Tibial artery (tissue), 4 donors: ENCODE measurements at regions not wholly inside any gene's neighbourhood (a gene's known extent, or its start where the extent isn't known, plus 50 kb on each side); places are given as distances from the start of the nearest gene placed in this dataset.

Experiments used
- DNase-seq, 2 donors: peaks; one replicate each; pipeline ENCODE4 v3.0.0-alpha.2; 2019
- H3K27ac ChIP-seq, 2 donors: fragments of 200-600 bp; sonication (generic) in 1 of 2; 1 replicate in 1 of 2; 2 replicates in 1 of 2; pipeline ENCODE4 v1.5.1; 2018 to 2019; ENCODE audit warnings: mild to moderate bottlenecking in 1 of 2
- H3K27me3 ChIP-seq, 2 donors: fragments of 200-600 bp; sonication (generic) in 1 of 2; one replicate each; pipeline versions ENCODE4 v1.5.1 to v1.6.0; 2016 to 2019
- H3K36me3 ChIP-seq, 3 donors: fragments of 200-600 bp; sonication (generic) in 2 of 3; one replicate each; pipeline ENCODE4 v1.5.1; 2016 to 2019; ENCODE audit warnings: mild to moderate bottlenecking in 2 of 3
- H3K4me1 ChIP-seq, 4 donors: fragments of 200-600 bp; sonication (generic) in 2 of 4; 1 replicate in 3 of 4; 2 replicates in 1 of 4; pipeline ENCODE4 v1.5.1; 2016 to 2019
- H3K4me3 ChIP-seq, 2 donors: fragments of 200-600 bp; sonication (generic) in 1 of 2; 1 replicate in 1 of 2; 2 replicates in 1 of 2; pipeline ENCODE4 v1.5.1; 2018 to 2019; ENCODE audit warnings: mild to moderate bottlenecking in 2 of 2
- H3K9me3 ChIP-seq, 3 donors: fragments of 200-600 bp; sonication (generic) in 1 of 3; one replicate each; pipeline ENCODE4 v1.5.1; 2016 to 2019
- CTCF ChIP-seq, 2 experiments: fragments of 200-600 bp in 1 of 2; fragments of 450-650 bp in 1 of 2; IDR thresholded peaks; one replicate each; pipeline ENCODE4 v1.5.1; 2017 to 2019; ENCODE audit warnings: antibody characterized with exemption in 2 of 2, mild to moderate bottlenecking in 1 of 2, moderate library complexity in 1 of 2
- intact Hi-C: fragments of 100-400 bp; cut with DNase I; formaldehyde crosslinking; loops from one replicate; pipeline ENCODE4 v1.15.0; 2023; ENCODE audit warnings: low total_unique reads

DNA sequence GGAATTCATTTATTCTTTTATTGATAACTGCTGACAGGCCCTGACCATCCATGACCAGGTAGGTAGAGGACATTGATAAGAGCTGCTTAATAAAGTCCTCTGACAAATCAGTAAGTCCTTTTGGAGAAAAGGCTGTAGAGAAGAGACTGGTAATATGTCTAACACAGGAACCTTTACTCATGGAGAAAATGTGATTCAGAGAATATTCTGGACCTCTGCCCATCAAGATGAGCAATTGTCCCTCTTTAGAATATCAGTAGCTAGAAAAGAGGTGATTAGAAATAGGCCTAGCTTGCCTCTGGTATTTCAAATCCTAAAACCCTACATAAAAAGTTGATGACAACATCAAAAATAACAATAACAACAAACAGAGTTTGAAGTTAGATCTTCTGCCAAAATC is 642.3 kb downstream of the TBC1D4 start:
- Histone ChIP-seq H3K9me3 (no peaks in the 10 kb centered on the region), H3K27me3 (no peaks in the 10 kb centered on the region), H3K4me3 (no peak overlapping the region), H3K27ac (no peak overlapping the region), H3K4me1 (no peaks in the 10 kb centered on the region), H3K36me3 (no peaks in the 10 kb centered on the region)
- TF ChIP-seq CTCF (IDR thresholded peaks at IDR 0.05): no peak
- DNase-seq: no peak
- intact Hi-C loops: no loop called here

- Histone ChIP-seq H3K9me3 (no peaks in the 10 kb centered on the region), H3K27ac (no peak overlapping the region), H3K27me3 (no peaks in the 10 kb centered on the region), H3K4me1 (no peaks in the 10 kb centered on the region), H3K4me3 (no peak overlapping the region), H3K36me3 (no peaks in the 10 kb centered on the region)
- intact Hi-C loops: no loop called here
- TF ChIP-seq CTCF (IDR thresholded peaks at IDR 0.05): no peak
- DNase-seq: no peak
These were observed 643.9 kb downstream of the TBC1D4 start for GRCh38 chr13:74838096-74838495.

GRCh38 chr13:74836628-74837027 is 645.3 kb downstream of the TBC1D4 start:
- no peaks in the 10 kb centered on the region for H3K4me1 ChIP-seq
- H3K36me3 ChIP-seq: no peaks in the 10 kb centered on the region
- no peak for TF ChIP-seq CTCF (IDR thresholded peaks at IDR 0.05)
- no peaks in the 10 kb centered on the region for H3K27me3 ChIP-seq
- intact Hi-C loops: no loop called here
- no peak for DNase-seq
- H3K9me3 ChIP-seq: no peaks in the 10 kb centered on the region
- H3K4me3 ChIP-seq: no peak overlapping the region
- no peak overlapping the region for H3K27ac ChIP-seq

DNA sequence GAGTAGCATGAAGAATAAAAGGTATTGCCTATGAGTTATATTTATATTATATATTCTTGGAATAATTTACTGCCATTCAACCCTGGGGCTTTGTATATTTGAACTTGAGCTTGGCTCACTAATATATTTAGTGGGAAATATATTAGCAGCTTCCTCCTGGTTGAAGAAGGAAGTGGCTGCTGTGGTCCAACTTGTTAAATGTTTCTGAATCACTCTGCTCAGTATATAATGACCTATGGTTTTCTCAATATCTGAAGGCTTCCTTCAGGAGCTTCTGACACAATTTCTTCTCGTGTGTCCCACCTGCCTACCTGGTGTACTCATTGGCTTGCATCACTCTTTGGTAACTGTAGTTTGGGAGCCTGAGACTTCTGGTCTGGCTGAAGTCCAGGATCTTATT is 646.4 kb downstream of the TBC1D4 start:
- no peak for TF ChIP-seq CTCF (IDR thresholded peaks at IDR 0.05)
- H3K27ac ChIP-seq: no peak overlapping the region
- H3K36me3 ChIP-seq: no peaks in the 10 kb centered on the region
- no peaks in the 10 kb centered on the region for H3K9me3 ChIP-seq
- no peak overlapping the region for H3K4me3 ChIP-seq
- no peak for DNase-seq
- no peaks in the 10 kb centered on the region for H3K27me3 ChIP-seq
- no peaks in the 10 kb centered on the region for H3K4me1 ChIP-seq
- intact Hi-C loops: no loop called here

GRCh38 chr13:74825938-74826246 is 656.1 kb downstream of the TBC1D4 start:
- DNase-seq: no peak
- intact Hi-C loops: no loop called here
- no peaks in the 10 kb centered on the region for H3K9me3 ChIP-seq
- H3K27ac ChIP-seq: no peak overlapping the region
- peaks cover 0 to 11% (median 0%) of the 10 kb centered on the region in 4 donors for H3K4me1 ChIP-seq
- no peak for TF ChIP-seq CTCF (IDR thresholded peaks at IDR 0.05)
- no peaks in the 10 kb centered on the region for H3K36me3 ChIP-seq
- H3K27me3 ChIP-seq: no peaks in the 10 kb centered on the region
- H3K4me3 ChIP-seq: no peak overlapping the region

DNA sequence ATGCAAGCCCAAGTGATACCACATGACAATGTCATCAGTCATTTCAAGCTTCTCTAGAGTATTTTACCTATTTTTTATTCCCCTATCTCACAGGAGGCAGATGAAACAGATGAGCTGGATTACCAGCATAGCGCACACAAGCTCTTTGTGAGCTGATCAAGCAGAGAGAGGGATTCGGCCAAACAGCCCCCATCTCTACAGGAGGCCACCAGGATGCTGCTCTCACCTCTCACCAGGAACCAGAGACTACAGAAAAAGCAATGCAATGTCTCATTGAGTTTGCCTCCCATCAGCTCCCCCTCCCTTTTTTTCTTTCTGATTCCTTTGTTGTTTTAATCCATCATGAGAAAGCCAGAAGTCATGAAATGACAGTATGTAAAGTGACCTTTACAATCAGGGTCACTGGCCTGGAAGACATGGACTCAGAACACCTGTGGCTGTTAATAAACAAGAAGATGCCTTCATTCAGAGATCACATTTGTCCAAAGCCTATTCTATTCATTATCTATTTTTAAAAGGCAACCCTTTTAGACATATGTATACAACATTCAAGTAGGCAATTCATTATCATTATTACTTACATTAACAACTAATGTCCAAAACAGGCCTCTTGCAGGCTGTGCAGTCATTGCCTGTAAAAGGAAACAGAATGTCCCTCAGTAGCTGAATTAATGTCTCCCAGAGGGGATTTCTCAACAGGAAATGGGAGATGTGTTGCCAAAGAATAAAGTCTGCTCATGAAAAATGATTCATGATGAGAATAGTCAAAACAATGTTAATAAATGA is 656.6 kb downstream of the TBC1D4 start:
- intact Hi-C loops: no loop called here
- no peaks in the 10 kb centered on the region for H3K36me3 ChIP-seq
- H3K4me1 ChIP-seq: peaks cover 0 to 11% (median 0%) of the 10 kb centered on the region in 4 donors
- H3K27ac ChIP-seq: no peak overlapping the region
- TF ChIP-seq CTCF (IDR thresholded peaks at IDR 0.05): no peak
- no peaks in the 10 kb centered on the region for H3K9me3 ChIP-seq
- H3K4me3 ChIP-seq: no peak overlapping the region
- DNase-seq: no peak
- H3K27me3 ChIP-seq: no peaks in the 10 kb centered on the region
